HG02623 (cell line): ENCODE measurements at regions not wholly inside any gene's neighbourhood (a gene's known extent, or its start where the extent isn't known, plus 50 kb on each side); places are given as distances from the start of the nearest gene placed in this dataset.

Source experiments
- ATAC-seq: cut with Tn5 transposase; IDR thresholded peaks from one replicate; pipeline ENCODE4 v1.9.1; 2021; ENCODE audit warnings: moderate library complexity; ENCODE audit not compliant: unreplicated experiment

- ATAC-seq, result no peak
Observed at GRCh38 chr3:105177576-105177975, 189.1 kb upstream of the ALCAM start.

- no peak for ATAC-seq
Observed at GRCh38 chr3:105187344-105187743, 179.4 kb upstream of the ALCAM start.

- no peak for ATAC-seq
Observed at GRCh38 chr3:105195260-105195659, 171.4 kb upstream of the ALCAM start.

- ATAC-seq, result no peak
Observed at GRCh38 chr3:105197863-105198262, 168.8 kb upstream of the ALCAM start.

- ATAC-seq, result no peak
Observed at GRCh38 chr3:105199217-105199616, 167.5 kb upstream of the ALCAM start.

GRCh38 chr3:105210141-105210540 lies 156.6 kb upstream of the ALCAM start:
- ATAC-seq, result no peak

- ATAC-seq, result no peak
Observed at GRCh38 chr3:105214590-105214989, 152.1 kb upstream of the ALCAM start.

GRCh38 chr3:105222568-105223093 lies 144.1 kb upstream of the ALCAM start:
- ATAC-seq, result no peak

GRCh38 chr3:105223815-105224214 lies 142.9 kb upstream of the ALCAM start:
- ATAC-seq, result no peak

- no peak for ATAC-seq
Observed at GRCh38 chr3:105228696-105229095, 138.0 kb upstream of the ALCAM start.

GRCh38 chr3:105232553-105232952 lies 134.2 kb upstream of the ALCAM start:
- ATAC-seq, result no peak

GRCh38 chr3:105233010-105233409 lies 133.7 kb upstream of the ALCAM start:
- ATAC-seq, result no peak

GRCh38 chr3:105235221-105235620 lies 131.5 kb upstream of the ALCAM start:
- no peak for ATAC-seq

- ATAC-seq, result no peak
Observed at GRCh38 chr3:105235785-105236184, 130.9 kb upstream of the ALCAM start.

GRCh38 chr3:105238367-105238766 lies 128.3 kb upstream of the ALCAM start:
- ATAC-seq, result no peak

- ATAC-seq, result no peak
Observed at GRCh38 chr3:105243076-105243475, 123.6 kb upstream of the ALCAM start.

GRCh38 chr3:105246536-105246935 lies 120.2 kb upstream of the ALCAM start:
- ATAC-seq, result no peak

GRCh38 chr3:105253225-105253624 lies 113.5 kb upstream of the ALCAM start:
- ATAC-seq, result no peak

GRCh38 chr3:105254154-105254553 lies 112.6 kb upstream of the ALCAM start:
- no peak for ATAC-seq

GRCh38 chr3:105255350-105255749 lies 111.4 kb upstream of the ALCAM start:
- ATAC-seq, result no peak

- no peak for ATAC-seq
Observed at GRCh38 chr3:105259496-105259895, 107.2 kb upstream of the ALCAM start.

GRCh38 chr3:105260385-105260784 lies 106.3 kb upstream of the ALCAM start:
- no peak for ATAC-seq

GRCh38 chr3:105274536-105274935 lies 92.2 kb upstream of the ALCAM start:
- ATAC-seq, result no peak

GRCh38 chr3:105274958-105275357 lies 91.8 kb upstream of the ALCAM start:
- ATAC-seq, result no peak
